Liver (tissue), 3 donors: ENCODE measurements at regions not wholly inside any gene's neighbourhood (a gene's known extent, or its start where the extent isn't known, plus 50 kb on each side); places are given as distances from the start of the nearest gene placed in this dataset.

Experiments
- GABPA ChIP-seq, 2 donors: IDR thresholded peaks in 1 of 2; conservative IDR thresholded peaks in 1 of 2; 2 replicates each; pipeline ENCODE4 v1.6.1; 2016; ENCODE audit warnings: antibody characterized with exemption in 2 of 2, mild to moderate bottlenecking in 1 of 2, moderate library complexity in 1 of 2
- JUND ChIP-seq, 2 donors: IDR thresholded peaks; 2 replicates each; pipeline ENCODE4 v1.6.1; 2016; ENCODE audit warnings: antibody characterized with exemption in 2 of 2
- TF ChIP-seq, protein P1 (sequence below): fragments of 150-350 bp; IDR thresholded peaks from 2 replicates; pipeline ENCODE4 v1.5.1; 2017; ENCODE audit warnings: improper control_type of control experiment, low read depth, low read length; ENCODE audit not compliant: missing input control
- TF ChIP-seq, protein P2 (sequence below): IDR thresholded peaks from 2 replicates; pipeline ENCODE4 v1.6.1; 2016; ENCODE audit warnings: antibody characterized with exemption
- donor health status: healthy.
- donor health status: healthy.

DNA sequence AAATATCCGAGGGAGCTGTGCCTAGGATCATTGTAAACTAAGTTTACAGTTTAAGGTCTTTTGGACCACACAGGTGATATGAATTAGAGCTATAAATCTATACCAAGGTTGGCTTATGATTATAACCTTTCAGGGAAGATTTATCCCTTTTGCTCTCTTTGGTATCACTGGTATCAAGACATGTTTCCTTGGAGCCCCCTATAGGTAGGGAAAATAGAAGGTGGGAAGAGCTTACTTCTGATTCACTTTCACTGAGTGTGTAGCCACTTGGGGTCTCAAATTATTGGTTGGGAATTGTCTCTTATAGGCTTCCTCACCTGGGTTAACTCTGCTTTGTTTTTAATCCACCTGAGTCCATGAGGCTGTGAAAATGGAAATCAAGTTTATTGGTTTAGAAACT, 262.1 kb upstream of the NR3C2 start:
- TF ChIP-seq, protein P1, sequence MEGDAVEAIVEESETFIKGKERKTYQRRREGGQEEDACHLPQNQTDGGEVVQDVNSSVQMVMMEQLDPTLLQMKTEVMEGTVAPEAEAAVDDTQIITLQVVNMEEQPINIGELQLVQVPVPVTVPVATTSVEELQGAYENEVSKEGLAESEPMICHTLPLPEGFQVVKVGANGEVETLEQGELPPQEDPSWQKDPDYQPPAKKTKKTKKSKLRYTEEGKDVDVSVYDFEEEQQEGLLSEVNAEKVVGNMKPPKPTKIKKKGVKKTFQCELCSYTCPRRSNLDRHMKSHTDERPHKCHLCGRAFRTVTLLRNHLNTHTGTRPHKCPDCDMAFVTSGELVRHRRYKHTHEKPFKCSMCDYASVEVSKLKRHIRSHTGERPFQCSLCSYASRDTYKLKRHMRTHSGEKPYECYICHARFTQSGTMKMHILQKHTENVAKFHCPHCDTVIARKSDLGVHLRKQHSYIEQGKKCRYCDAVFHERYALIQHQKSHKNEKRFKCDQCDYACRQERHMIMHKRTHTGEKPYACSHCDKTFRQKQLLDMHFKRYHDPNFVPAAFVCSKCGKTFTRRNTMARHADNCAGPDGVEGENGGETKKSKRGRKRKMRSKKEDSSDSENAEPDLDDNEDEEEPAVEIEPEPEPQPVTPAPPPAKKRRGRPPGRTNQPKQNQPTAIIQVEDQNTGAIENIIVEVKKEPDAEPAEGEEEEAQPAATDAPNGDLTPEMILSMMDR, result peak; percentile 15
- TF ChIP-seq JUND (IDR thresholded peaks at IDR 0.05) (no peak), GABPA (IDR thresholded peaks at IDR 0.05 in 1 of 2, conservative IDR thresholded peaks at IDR 0.05 in 1 of 2) (no peak)
- TF ChIP-seq, protein P2, sequence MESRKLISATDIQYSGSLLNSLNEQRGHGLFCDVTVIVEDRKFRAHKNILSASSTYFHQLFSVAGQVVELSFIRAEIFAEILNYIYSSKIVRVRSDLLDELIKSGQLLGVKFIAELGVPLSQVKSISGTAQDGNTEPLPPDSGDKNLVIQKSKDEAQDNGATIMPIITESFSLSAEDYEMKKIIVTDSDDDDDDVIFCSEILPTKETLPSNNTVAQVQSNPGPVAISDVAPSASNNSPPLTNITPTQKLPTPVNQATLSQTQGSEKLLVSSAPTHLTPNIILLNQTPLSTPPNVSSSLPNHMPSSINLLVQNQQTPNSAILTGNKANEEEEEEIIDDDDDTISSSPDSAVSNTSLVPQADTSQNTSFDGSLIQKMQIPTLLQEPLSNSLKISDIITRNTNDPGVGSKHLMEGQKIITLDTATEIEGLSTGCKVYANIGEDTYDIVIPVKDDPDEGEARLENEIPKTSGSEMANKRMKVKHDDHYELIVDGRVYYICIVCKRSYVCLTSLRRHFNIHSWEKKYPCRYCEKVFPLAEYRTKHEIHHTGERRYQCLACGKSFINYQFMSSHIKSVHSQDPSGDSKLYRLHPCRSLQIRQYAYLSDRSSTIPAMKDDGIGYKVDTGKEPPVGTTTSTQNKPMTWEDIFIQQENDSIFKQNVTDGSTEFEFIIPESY, result no peak
